Retinal pigment epithelial cell (primary cell): ENCODE measurements at regions not wholly inside any gene's neighbourhood (a gene's known extent, or its start where the extent isn't known, plus 50 kb on each side); places are given as distances from the start of the nearest gene placed in this dataset.
A peak's percentile ranks its signal among the peaks of the same experiment; 100 is the strongest.
"Not testable (repeated sequence)": the region's sequence is repeated elsewhere in the genome, so short reads cannot be mapped to it uniquely, and the experiment has no call there.

Experiments used
- DNase-seq: peaks from one replicate; pipeline ENCODE4 v3.0.0-alpha.2; 2010; ENCODE audit warnings: low read depth
- H3K4me3 ChIP-seq: 2 replicates; pipeline ENCODE4 v1.5.1; 2011; ENCODE audit warnings: mild to moderate bottlenecking, low read length, control low read depth, moderate library complexity
- CTCF ChIP-seq: conservative IDR thresholded peaks from 2 replicates; pipeline ENCODE4 v1.5.1; 2011; ENCODE audit warnings: low read depth, low read length, control low read depth, inconsistent platforms

GRCh38 chr7:65269150-65269856 lies 104.4 kb upstream of the ZNF92 start:
- H3K4me3 ChIP-seq, result peak overlapping the region; percentile 89
- peak; percentile 78 for DNase-seq
- TF ChIP-seq CTCF, result no peak

GRCh38 chr7:65268782-65269149 lies 104.9 kb upstream of the ZNF92 start:
- H3K4me3 ChIP-seq, result peak overlapping the region; percentile 89
- DNase-seq, result no peak
- no peak for TF ChIP-seq CTCF

- DNase-seq, result no peak
- no peak overlapping the region for H3K4me3 ChIP-seq
- TF ChIP-seq CTCF, result no peak
Observed at GRCh38 chr7:65265933-65266519, 107.6 kb upstream of the ZNF92 start.

- no peak for DNase-seq
- H3K4me3 ChIP-seq, result no peak overlapping the region
- TF ChIP-seq CTCF, result no peak
Observed at GRCh38 chr7:65264258-65264657, 109.4 kb upstream of the ZNF92 start.

- DNase-seq, H3K4me3 ChIP-seq: not testable (repeated sequence)
Observed at GRCh38 chr7:65260673-65261072, 113.0 kb upstream of the ZNF92 start.

- H3K4me3 ChIP-seq, DNase-seq: not testable (repeated sequence)
Observed at GRCh38 chr7:65259864-65260525, 113.7 kb upstream of the ZNF92 start.

GRCh38 chr7:65254061-65254460 lies 119.6 kb upstream of the ZNF92 start:
- no peak overlapping the region for H3K4me3 ChIP-seq
- DNase-seq, result no peak
- no peak for TF ChIP-seq CTCF

GRCh38 chr7:65251851-65252620 lies 121.6 kb upstream of the ZNF92 start:
- DNase-seq, result peak; percentile 45
- H3K4me3 ChIP-seq, result peak overlapping the region; percentile 78
- TF ChIP-seq CTCF, result no peak
